T-helper 1 cell treated with Interleukin-12 subunit alpha and Interleukin-12 subunit beta and Interleukin-4 antibody, amounts not matched to agents 30 μg/mL and 1 μg/mL, for 36 hours (primary cell): ENCODE measurements at regions not wholly inside any gene's neighbourhood (a gene's known extent, or its start where the extent isn't known, plus 50 kb on each side); places are given as distances from the start of the nearest gene placed in this dataset.
"Not testable (repeated sequence)": the region's sequence is repeated elsewhere in the genome, so short reads cannot be mapped to it uniquely, and the experiment has no call there.

Experiments used
- H3K27ac Mint-ChIP-seq: one replicate; pipeline ENCODE4 v1.8.0; 2021; ENCODE audit warnings: mild to moderate bottlenecking, mixed read lengths
- H3K27me3 Mint-ChIP-seq: one replicate; pipeline ENCODE4 v1.8.0; 2021; ENCODE audit warnings: low read depth, mixed read lengths
- H3K36me3 Mint-ChIP-seq: one replicate; pipeline ENCODE4 v1.8.0; 2021; ENCODE audit warnings: low read depth, mixed read lengths
- H3K4me1 Mint-ChIP-seq: one replicate; pipeline ENCODE4 v1.8.0; 2021; ENCODE audit warnings: low read depth, mixed read lengths
- H3K4me3 Mint-ChIP-seq: one replicate; pipeline ENCODE4 v1.8.0; 2021; ENCODE audit warnings: mild to moderate bottlenecking, moderate library complexity, mixed read lengths
- H3K9me3 Mint-ChIP-seq: one replicate; pipeline ENCODE4 v1.8.0; 2021; ENCODE audit warnings: mixed read lengths

- Mint-ChIP-seq H3K9me3 (no peaks in the 10 kb centered on the region), H3K4me3 (no peak overlapping the region), H3K36me3 (no peaks in the 10 kb centered on the region), H3K27me3 (peaks cover 57% of the 10 kb centered on the region), H3K27ac (no peak overlapping the region), H3K4me1 (no peaks in the 10 kb centered on the region)
These were observed 68.9 kb upstream of the GJB6 start for GRCh38 chr13:20301015-20301402.

- H3K4me1 Mint-ChIP-seq = no peaks in the 10 kb centered on the region
- H3K9me3 Mint-ChIP-seq = no peaks in the 10 kb centered on the region
- H3K27me3 Mint-ChIP-seq = peaks cover 32% of the 10 kb centered on the region
- H3K27ac Mint-ChIP-seq = no peak overlapping the region
- H3K36me3 Mint-ChIP-seq = no peaks in the 10 kb centered on the region
- no peak overlapping the region for H3K4me3 Mint-ChIP-seq
These were observed 65.1 kb upstream of the GJB6 start for GRCh38 chr13:20297181-20297580.

GRCh38 chr13:20295956-20296355 lies 63.8 kb upstream of the GJB6 start:
- peaks cover 25% of the 10 kb centered on the region for H3K27me3 Mint-ChIP-seq
- H3K4me1 Mint-ChIP-seq = no peaks in the 10 kb centered on the region
- H3K9me3 Mint-ChIP-seq = no peaks in the 10 kb centered on the region
- no peaks in the 10 kb centered on the region for H3K36me3 Mint-ChIP-seq
- no peak overlapping the region for H3K27ac Mint-ChIP-seq
- H3K4me3 Mint-ChIP-seq = no peak overlapping the region

- Mint-ChIP-seq H3K4me1 (no peaks in the 10 kb centered on the region), H3K36me3 (no peaks in the 10 kb centered on the region), H3K27ac (no peak overlapping the region), H3K27me3 (peaks cover 10% of the 10 kb centered on the region), H3K9me3 (no peaks in the 10 kb centered on the region), H3K4me3 (no peak overlapping the region)
These were observed 62.4 kb upstream of the GJB6 start for GRCh38 chr13:20294497-20294896.

- not testable (repeated sequence) for H3K27me3 Mint-ChIP-seq, H3K9me3 Mint-ChIP-seq, H3K36me3 Mint-ChIP-seq, H3K4me1 Mint-ChIP-seq, H3K27ac Mint-ChIP-seq, H3K4me3 Mint-ChIP-seq
These were observed 60.2 kb upstream of the GJB6 start for GRCh38 chr13:20292301-20292700.

- Mint-ChIP-seq H3K36me3 (no peaks in the 10 kb centered on the region), H3K4me3 (no peak overlapping the region), H3K27me3 (peaks cover 5% of the 10 kb centered on the region), H3K4me1 (no peaks in the 10 kb centered on the region), H3K9me3 (peaks cover 5% of the 10 kb centered on the region), H3K27ac (no peak overlapping the region)
These were observed 59.6 kb upstream of the GJB6 start for GRCh38 chr13:20291675-20292074.

- Mint-ChIP-seq H3K36me3 (no peaks in the 10 kb centered on the region), H3K4me3 (no peak overlapping the region), H3K9me3 (peaks cover 11% of the 10 kb centered on the region), H3K27ac (no peak overlapping the region), H3K27me3 (peaks cover 5% of the 10 kb centered on the region), H3K4me1 (no peaks in the 10 kb centered on the region)
These were observed 58.9 kb upstream of the GJB6 start for GRCh38 chr13:20291037-20291436.

GRCh38 chr13:20288561-20288960 lies 56.4 kb upstream of the GJB6 start:
- H3K36me3 Mint-ChIP-seq = no peaks in the 10 kb centered on the region
- H3K27ac Mint-ChIP-seq = no peak overlapping the region
- H3K9me3 Mint-ChIP-seq = peaks cover 23% of the 10 kb centered on the region
- H3K4me3 Mint-ChIP-seq = no peak overlapping the region
- H3K4me1 Mint-ChIP-seq = no peaks in the 10 kb centered on the region
- H3K27me3 Mint-ChIP-seq = peaks cover 5% of the 10 kb centered on the region

GRCh38 chr13:20287976-20288375 lies 55.9 kb upstream of the GJB6 start:
- H3K9me3 Mint-ChIP-seq = peaks cover 29% of the 10 kb centered on the region
- H3K27me3 Mint-ChIP-seq = peaks cover 5% of the 10 kb centered on the region
- H3K27ac Mint-ChIP-seq = no peak overlapping the region
- H3K4me3 Mint-ChIP-seq = no peak overlapping the region
- H3K36me3 Mint-ChIP-seq = no peaks in the 10 kb centered on the region
- H3K4me1 Mint-ChIP-seq = no peaks in the 10 kb centered on the region

- Mint-ChIP-seq H3K4me1 (no peaks in the 10 kb centered on the region), H3K9me3 (peaks cover 30% of the 10 kb centered on the region), H3K27me3 (peaks cover 5% of the 10 kb centered on the region), H3K36me3 (no peaks in the 10 kb centered on the region), H3K4me3 (no peak overlapping the region), H3K27ac (no peak overlapping the region)
These were observed 53.4 kb upstream of the GJB6 start for GRCh38 chr13:20285530-20285929.
